AG08396 (cell line): ENCODE measurements at regions not wholly inside any gene's neighbourhood (a gene's known extent, or its start where the extent isn't known, plus 50 kb on each side); places are given as distances from the start of the nearest gene placed in this dataset.

ENCODE experiments used
- DNase-seq: peaks from one replicate; pipeline ENCODE4 v3.0.0; 2012; ENCODE audit warnings: low spot score, mixed read lengths

DNA sequence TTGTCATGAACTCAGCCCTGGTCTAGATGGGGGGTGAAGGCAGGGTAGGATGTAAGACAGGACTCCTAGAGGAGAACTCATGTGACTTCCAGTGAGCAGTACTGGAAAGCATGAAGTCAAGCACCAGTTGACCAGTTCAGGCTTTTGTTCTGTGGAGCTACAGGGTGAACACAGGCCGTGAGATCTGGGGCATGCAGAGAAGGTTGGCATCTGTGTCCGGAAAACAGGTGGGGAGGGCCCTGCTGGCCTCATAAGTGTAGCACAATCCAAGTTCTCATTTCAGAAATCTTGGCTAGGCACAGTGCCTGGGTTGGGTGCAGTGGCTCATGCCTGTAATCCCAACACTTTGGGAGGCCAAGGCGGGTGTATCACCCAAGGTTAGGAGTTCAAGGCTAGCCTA lies 50.9 kb upstream of the SPATS2L start:
- no peak for DNase-seq
